GM19238 (cell line): ENCODE measurements at regions not wholly inside any gene's neighbourhood (a gene's known extent, or its start where the extent isn't known, plus 50 kb on each side); places are given as distances from the start of the nearest gene placed in this dataset.

Experiments
- DNase-seq: peaks from one replicate; pipeline ENCODE4 v3.0.0; 2011; ENCODE audit warnings: low spot score; ENCODE audit not compliant: insufficient read length

- DNase-seq: no peak
Observed at GRCh38 chr17:36864827-36865430, 72.3 kb upstream of the LHX1 start.

GRCh38 chr17:36867716-36868341 lies 69.4 kb upstream of the LHX1 start:
- no peak for DNase-seq

- no peak for DNase-seq
Observed at GRCh38 chr17:36868777-36869176, 68.5 kb upstream of the LHX1 start.

GRCh38 chr17:36869441-36869840 lies 67.8 kb upstream of the LHX1 start:
- DNase-seq: no peak

GRCh38 chr17:36869856-36870719 lies 67.2 kb upstream of the LHX1 start:
- DNase-seq: no peak

GRCh38 chr17:36870720-36870999 lies 66.6 kb upstream of the LHX1 start:
- no peak for DNase-seq

- no peak for DNase-seq
Observed at GRCh38 chr17:36875698-36876293, 61.5 kb upstream of the LHX1 start.

- no peak for DNase-seq
Observed at GRCh38 chr17:36876966-36877365, 60.3 kb upstream of the LHX1 start.

- DNase-seq: no peak
Observed at GRCh38 chr17:36877771-36878170, 59.5 kb upstream of the LHX1 start.

GRCh38 chr17:36878216-36878615 lies 59.1 kb upstream of the LHX1 start:
- DNase-seq: no peak

- DNase-seq: no peak
Observed at GRCh38 chr17:36879027-36879426, 58.2 kb upstream of the LHX1 start.

- no peak for DNase-seq
Observed at GRCh38 chr17:36879624-36880131, 57.6 kb upstream of the LHX1 start.

- no peak for DNase-seq
Observed at GRCh38 chr17:36880268-36880905, 56.9 kb upstream of the LHX1 start.

GRCh38 chr17:36881323-36881722 lies 56.0 kb upstream of the LHX1 start:
- DNase-seq: no peak

- DNase-seq: no peak
Observed at GRCh38 chr17:36884495-36885152, 52.7 kb upstream of the LHX1 start.

- DNase-seq: no peak
Observed at GRCh38 chr17:36885153-36885735, 52.0 kb upstream of the LHX1 start.

- DNase-seq: no peak
Observed at GRCh38 chr17:36885771-36886377, 51.4 kb upstream of the LHX1 start.
